ENCODE measurements at regions not wholly inside any gene's neighbourhood (a gene's known extent, or its start where the extent isn't known, plus 50 kb on each side); places are given as distances from the start of the nearest gene placed in this dataset.

GRCh38 chr18:32542221-32542798 is 71.6 kb upstream of the GAREM1 start:
- DNase-seq, result peak; percentile 71

- DNase-seq, result peak; percentile 82
Observed at GRCh38 chr18:32530947-32531651, 60.4 kb upstream of the GAREM1 start.

GRCh38 chr18:32529722-32530420 is 59.2 kb upstream of the GAREM1 start:
- DNase-seq, result no peak

- DNase-seq, result no peak
Observed at GRCh38 chr18:32520771-32521170, 50.1 kb upstream of the GAREM1 start.

Data from NCI-H510A treated with DMSO at 0.1 percent for 48 hours (cell line).